Upper lobe of right lung (tissue), 1 donor: ENCODE measurements at regions not wholly inside any gene's neighbourhood (a gene's known extent, or its start where the extent isn't known, plus 50 kb on each side); places are given as distances from the start of the nearest gene placed in this dataset.

Experiments used
- ATAC-seq: fragments of 200-7000 bp; cut with Tn5 transposase; one replicate; pipeline ENCODE4 v1.9.1; 2020; ENCODE audit warnings: mild to moderate bottlenecking, moderate library complexity
- DNase-seq: peaks from one replicate; pipeline ENCODE4 v3.0.0-alpha.2; 2020
- H3K27ac ChIP-seq: fragments of 200-600 bp; one replicate; pipeline ENCODE4 v1.8.0; 2022
- H3K27me3 ChIP-seq: fragments of 200-600 bp; one replicate; pipeline ENCODE4 v1.8.0; 2022; ENCODE audit warnings: mild to moderate bottlenecking
- H3K36me3 ChIP-seq: fragments of 200-600 bp; one replicate; pipeline ENCODE4 v1.8.0; 2022
- H3K4me1 ChIP-seq: fragments of 200-600 bp; one replicate; pipeline ENCODE4 v1.8.0; 2022
- H3K4me3 ChIP-seq: fragments of 200-600 bp; one replicate; pipeline ENCODE4 v1.8.0; 2022; ENCODE audit warnings: mild to moderate bottlenecking
- H3K9me3 ChIP-seq: fragments of 200-600 bp; one replicate; pipeline ENCODE4 v1.8.0; 2022
- CTCF ChIP-seq: fragments of 200-600 bp; IDR thresholded peaks from one replicate; pipeline ENCODE4 v1.8.0; 2022; ENCODE audit warnings: antibody characterized with exemption
- intact Hi-C: fragments of 100-400 bp; cut with DNase I; formaldehyde crosslinking; loops from one replicate; pipeline ENCODE4 v1.11.0; 2022
- donor health status: DM: no; HTN: yes; CAD: no; lungs with severe emphysema.

- no peak for TF ChIP-seq CTCF
- Histone ChIP-seq H3K27ac (no peak overlapping the region), H3K9me3 (no peaks in the 10 kb centered on the region), H3K27me3 (no peaks in the 10 kb centered on the region), H3K4me3 (no peak overlapping the region), H3K36me3 (no peaks in the 10 kb centered on the region), H3K4me1 (no peaks in the 10 kb centered on the region)
- ATAC-seq, result no peak
- intact Hi-C loops, result no loop called here
- DNase-seq, result no peak
These were observed 349.0 kb upstream of the MPDZ start for GRCh38 chr9:13628526-13628925.

- TF ChIP-seq CTCF, result no peak
- H3K9me3 ChIP-seq, result no peaks in the 10 kb centered on the region
- DNase-seq (no peak), ATAC-seq (no peak)
- intact Hi-C loops, result no loop called here
- no peak overlapping the region for H3K4me3 ChIP-seq
- H3K4me1 ChIP-seq, result no peaks in the 10 kb centered on the region
- no peaks in the 10 kb centered on the region for H3K36me3 ChIP-seq
- H3K27me3 ChIP-seq, result no peaks in the 10 kb centered on the region
- H3K27ac ChIP-seq, result no peak overlapping the region
These were observed 348.0 kb upstream of the MPDZ start for GRCh38 chr9:13627502-13627901.

DNA sequence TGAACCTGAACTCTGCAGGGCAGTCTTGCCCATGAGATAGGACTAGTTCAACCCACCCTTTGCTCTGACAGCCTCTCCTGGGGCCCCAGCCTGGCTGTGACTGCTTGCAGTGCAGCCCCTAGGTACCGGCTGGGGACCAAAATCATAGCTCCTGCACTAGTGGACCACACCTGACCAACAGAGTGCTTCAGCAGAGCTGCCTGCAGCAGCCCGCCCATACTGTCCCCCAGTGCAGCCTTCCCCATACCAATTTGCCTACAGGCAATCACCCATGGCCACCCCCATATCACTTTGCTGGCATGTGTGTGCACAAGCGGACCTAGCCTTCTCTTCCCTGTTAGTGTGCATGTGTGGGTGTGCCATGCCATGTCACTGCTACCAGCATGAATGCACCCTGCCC, 347.6 kb upstream of the MPDZ start:
- Histone ChIP-seq H3K36me3 (no peaks in the 10 kb centered on the region), H3K27me3 (no peaks in the 10 kb centered on the region), H3K4me1 (no peaks in the 10 kb centered on the region), H3K4me3 (no peak overlapping the region), H3K9me3 (no peaks in the 10 kb centered on the region), H3K27ac (no peak overlapping the region)
- DNase-seq (no peak), ATAC-seq (no peak)
- intact Hi-C loops, result no loop called here
- TF ChIP-seq CTCF, result no peak

- Histone ChIP-seq H3K4me1 (no peaks in the 10 kb centered on the region), H3K36me3 (no peaks in the 10 kb centered on the region), H3K27me3 (no peaks in the 10 kb centered on the region), H3K27ac (no peak overlapping the region), H3K4me3 (no peak overlapping the region), H3K9me3 (no peaks in the 10 kb centered on the region)
- TF ChIP-seq CTCF, result no peak
- intact Hi-C loops, result no loop called here
- ATAC-seq (no peak), DNase-seq (no peak)
These were observed 347.1 kb upstream of the MPDZ start for GRCh38 chr9:13626601-13627000.

DNA sequence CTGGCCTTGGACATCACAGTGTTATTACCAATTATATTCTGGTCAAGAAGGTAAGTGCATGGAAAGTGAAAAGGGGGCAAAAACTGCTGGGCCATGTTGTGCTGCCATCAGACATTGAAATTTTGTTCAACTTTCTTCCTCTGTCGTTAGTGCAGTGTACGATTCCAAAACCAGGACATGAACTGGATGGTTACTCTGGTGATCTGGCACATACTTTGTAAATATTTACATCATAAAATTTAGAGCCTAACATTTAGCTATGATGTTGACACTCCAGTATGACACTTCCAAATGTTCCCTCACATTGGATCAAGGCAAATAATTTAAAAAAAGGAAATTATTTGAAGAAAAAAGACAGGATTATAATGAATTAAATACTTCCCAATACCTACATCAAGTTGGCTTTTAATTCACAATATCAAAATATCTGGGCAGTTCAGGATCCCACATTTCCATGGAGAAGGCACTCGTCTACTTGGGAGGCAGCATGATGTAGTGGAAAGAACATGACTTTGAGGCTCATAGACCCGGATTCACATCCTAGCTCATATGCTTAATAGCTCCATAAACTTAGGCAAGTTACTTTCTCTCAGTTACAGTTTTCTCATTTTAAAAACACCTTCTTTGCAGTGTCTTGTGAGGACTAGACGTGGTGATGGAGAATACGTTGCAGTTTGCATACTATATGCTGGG, 342.5 kb upstream of the MPDZ start:
- DNase-seq, result no peak
- H3K4me1 ChIP-seq, result no peaks in the 10 kb centered on the region
- no peak for TF ChIP-seq CTCF
- no peaks in the 10 kb centered on the region for H3K9me3 ChIP-seq
- no peak overlapping the region for H3K4me3 ChIP-seq
- H3K27ac ChIP-seq, result no peak overlapping the region
- intact Hi-C loops, result no loop called here
- ATAC-seq, result no peak
- no peaks in the 10 kb centered on the region for H3K36me3 ChIP-seq
- H3K27me3 ChIP-seq, result no peaks in the 10 kb centered on the region
